ENCODE measurements at regions not wholly inside any gene's neighbourhood (a gene's known extent, or its start where the extent isn't known, plus 50 kb on each side); places are given as distances from the start of the nearest gene placed in this dataset.

DNA sequence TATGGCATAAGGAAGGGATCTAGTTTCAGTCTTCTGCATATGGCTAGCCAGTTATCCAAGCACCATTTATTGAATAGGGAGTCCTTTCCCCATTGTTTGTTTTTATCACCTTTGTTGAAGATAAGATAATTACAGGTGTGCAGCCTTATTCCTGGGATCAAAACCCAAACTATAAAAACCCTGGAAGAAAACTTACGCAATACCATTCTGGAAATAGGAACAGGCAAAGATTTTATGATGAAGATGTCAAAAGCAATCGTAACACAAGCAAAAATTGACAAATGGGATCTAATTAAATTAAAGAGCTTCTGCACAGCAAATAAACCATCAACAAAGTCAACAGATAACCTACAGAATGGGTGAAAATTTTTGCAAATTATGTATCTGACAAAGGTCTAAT is 128.5 kb upstream of the DCN start:
- no peak overlapping the region for H3K4me3 ChIP-seq (replicated peaks; ENCODE audit: low read depth, low read length)
- DNase-seq (ENCODE audit: extremely low read depth, low read depth): no peak
- TF ChIP-seq, protein P1, sequence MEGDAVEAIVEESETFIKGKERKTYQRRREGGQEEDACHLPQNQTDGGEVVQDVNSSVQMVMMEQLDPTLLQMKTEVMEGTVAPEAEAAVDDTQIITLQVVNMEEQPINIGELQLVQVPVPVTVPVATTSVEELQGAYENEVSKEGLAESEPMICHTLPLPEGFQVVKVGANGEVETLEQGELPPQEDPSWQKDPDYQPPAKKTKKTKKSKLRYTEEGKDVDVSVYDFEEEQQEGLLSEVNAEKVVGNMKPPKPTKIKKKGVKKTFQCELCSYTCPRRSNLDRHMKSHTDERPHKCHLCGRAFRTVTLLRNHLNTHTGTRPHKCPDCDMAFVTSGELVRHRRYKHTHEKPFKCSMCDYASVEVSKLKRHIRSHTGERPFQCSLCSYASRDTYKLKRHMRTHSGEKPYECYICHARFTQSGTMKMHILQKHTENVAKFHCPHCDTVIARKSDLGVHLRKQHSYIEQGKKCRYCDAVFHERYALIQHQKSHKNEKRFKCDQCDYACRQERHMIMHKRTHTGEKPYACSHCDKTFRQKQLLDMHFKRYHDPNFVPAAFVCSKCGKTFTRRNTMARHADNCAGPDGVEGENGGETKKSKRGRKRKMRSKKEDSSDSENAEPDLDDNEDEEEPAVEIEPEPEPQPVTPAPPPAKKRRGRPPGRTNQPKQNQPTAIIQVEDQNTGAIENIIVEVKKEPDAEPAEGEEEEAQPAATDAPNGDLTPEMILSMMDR (IDR thresholded peaks at IDR 0.05; ENCODE audit: low read depth, low read length, missing control alignments): no peak

DNA sequence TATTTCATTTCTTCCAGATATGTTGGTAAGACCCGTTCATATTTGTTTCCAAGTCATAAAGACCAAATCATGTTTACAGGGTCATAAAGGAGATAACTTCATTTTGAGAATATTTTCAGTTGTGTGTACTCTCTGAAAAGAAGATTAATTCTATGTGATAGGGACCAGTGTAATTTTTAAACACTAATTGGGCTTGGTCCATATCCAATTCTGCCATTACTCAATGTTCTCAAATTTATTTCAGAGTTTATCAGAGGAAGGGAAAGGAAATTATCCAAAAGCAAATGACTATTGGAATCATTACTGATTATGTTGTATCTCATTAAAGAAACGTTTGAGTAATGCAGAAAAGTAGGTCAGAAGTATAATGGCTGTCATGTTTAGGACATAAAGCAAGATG is 126.8 kb upstream of the DCN start:
- DNase-seq (ENCODE audit: extremely low read depth, low read depth): no peak
- TF ChIP-seq, protein P1 (IDR thresholded peaks at IDR 0.05; ENCODE audit: low read depth, low read length, missing control alignments): no peak
- no peak overlapping the region for H3K4me3 ChIP-seq (replicated peaks; ENCODE audit: low read depth, low read length)

DNA sequence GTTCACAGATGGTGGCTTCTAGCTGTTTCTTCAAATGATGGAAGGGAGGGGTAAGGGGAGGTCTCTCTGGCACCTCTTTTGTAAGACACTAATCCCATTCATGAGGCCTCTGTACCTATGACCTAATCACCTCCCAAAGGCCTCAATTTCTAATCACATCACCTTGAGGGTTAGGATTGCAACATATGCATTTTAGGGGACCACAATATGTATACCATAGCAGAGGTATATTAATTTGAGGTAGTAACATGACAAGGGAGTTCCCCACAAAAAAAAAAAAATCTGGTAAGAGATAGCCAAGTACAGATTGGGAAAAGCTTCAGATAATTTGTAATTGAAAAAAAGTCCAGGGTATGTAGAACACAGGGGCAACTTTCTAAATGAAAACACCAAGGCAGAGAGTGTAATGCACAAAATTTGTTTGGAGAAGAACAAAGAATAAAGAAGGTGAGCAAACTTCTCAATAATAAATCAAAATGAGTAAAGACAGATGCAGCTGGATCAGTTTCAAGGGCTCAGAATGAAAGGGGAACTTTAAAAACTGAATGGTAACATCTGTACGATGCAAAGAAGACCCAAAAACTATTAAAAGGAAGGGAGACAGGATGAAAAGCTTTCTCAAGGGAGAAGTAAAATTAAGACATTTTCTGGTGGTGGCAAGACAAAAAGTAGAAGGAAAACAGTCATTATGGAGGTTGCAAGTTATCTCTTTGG is 125.5 kb upstream of the DCN start:
- TF ChIP-seq, protein P1 (IDR thresholded peaks at IDR 0.05; ENCODE audit: low read depth, low read length, missing control alignments): no peak
- no peak overlapping the region for H3K4me3 ChIP-seq (replicated peaks; ENCODE audit: low read depth, low read length)
- DNase-seq (ENCODE audit: extremely low read depth, low read depth): no peak

DNA sequence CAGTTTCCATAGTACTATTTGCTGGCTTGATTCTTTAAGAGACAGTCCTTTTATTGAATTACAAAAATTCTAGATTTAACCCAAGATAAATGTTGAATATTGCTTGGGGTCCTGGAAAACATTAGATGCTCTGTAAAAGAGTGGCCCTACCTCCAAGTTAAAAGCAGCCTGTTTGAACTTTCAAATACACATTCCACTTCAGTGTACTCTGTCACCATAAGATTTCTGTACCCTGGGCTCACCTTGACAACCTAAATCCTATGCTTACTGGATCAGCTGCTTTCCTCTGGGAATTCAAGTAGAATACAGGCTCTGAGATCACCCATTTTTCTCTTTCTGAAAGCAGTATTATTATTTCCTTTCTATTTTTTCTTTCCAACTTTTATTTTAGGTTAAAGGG is 107.7 kb upstream of the DCN start:
- no peak for DNase-seq (ENCODE audit: extremely low read depth, low read depth)
- no peak overlapping the region for H3K4me3 ChIP-seq (replicated peaks; ENCODE audit: low read depth, low read length)
- TF ChIP-seq, protein P1 (IDR thresholded peaks at IDR 0.05; ENCODE audit: low read depth, low read length, missing control alignments): no peak

DNA sequence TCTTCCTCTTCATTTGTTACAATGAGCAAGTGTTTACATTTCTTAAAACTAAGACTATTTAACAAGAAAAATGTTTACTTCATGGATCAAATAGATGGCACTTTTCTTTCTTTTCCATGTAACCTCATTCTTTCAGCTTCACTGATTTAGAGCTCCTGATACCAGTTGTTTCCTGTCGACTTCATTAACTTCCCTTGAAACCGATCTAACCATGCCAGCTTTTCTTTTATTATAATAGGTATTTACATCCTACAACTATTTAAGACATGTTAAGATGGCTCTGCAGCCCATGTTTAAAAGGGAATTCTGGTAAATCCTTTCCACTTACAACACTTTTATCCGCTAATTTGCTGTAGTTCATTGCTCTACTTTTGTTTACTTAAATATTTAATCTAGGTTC is 107.3 kb upstream of the DCN start:
- DNase-seq (ENCODE audit: extremely low read depth, low read depth): no peak
- TF ChIP-seq, protein P1 (IDR thresholded peaks at IDR 0.05; ENCODE audit: low read depth, low read length, missing control alignments): no peak
- no peak overlapping the region for H3K4me3 ChIP-seq (replicated peaks; ENCODE audit: low read depth, low read length)

DNA sequence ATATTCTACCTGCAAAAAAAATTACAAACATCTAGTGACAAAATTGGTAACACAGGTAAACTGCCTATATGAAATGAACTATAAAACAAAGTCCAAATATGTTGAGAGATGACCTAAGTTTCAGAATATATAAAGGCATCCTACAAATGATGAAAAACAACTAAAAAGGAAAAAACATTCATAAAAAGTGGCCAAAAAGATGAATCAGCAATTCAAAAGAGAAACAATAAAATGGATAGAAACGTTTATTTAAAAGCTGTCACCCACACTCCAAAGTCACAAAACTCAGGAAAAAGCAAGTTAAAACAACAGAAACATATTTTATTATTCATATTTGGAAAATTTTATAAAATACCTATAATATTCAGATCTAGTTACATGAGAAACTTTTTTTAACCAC is 106.5 kb upstream of the DCN start:
- TF ChIP-seq, protein P1 (IDR thresholded peaks at IDR 0.05; ENCODE audit: low read depth, low read length, missing control alignments): no peak

DNA sequence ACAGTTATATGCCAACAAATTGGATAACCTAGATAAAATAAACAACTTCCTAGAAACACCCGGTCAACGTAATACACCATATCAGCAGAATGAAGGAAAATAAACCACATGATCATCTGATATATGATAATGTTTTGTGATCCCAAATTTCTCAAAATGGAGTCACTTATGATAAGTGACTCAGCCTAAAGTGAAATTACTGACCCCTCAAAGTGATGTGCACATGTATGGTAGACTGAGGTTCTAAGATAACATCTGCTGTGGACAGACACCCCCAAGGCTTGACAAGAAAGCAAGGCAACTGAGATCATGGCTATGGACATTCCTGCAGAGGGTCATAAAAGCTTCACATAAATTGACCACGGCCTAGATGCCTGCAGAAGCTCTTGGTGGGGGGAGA is 105.1 kb upstream of the DCN start:
- no peak for DNase-seq (ENCODE audit: extremely low read depth, low read depth)
- TF ChIP-seq, protein P1 (IDR thresholded peaks at IDR 0.05; ENCODE audit: low read depth, low read length, missing control alignments): no peak
- H3K4me3 ChIP-seq (replicated peaks; ENCODE audit: low read depth, low read length): no peak overlapping the region

More for the DNA sequence above, 106.5 kb upstream of the DCN start:
- DNase-seq (ENCODE audit: extremely low read depth, low read depth): no peak
- H3K4me3 ChIP-seq (replicated peaks; ENCODE audit: low read depth, low read length): no peak overlapping the region

Data from HFF-Myc (cell line).